Smooth muscle cell of the brain vasculature (primary cell): ENCODE measurements at regions not wholly inside any gene's neighbourhood (a gene's known extent, or its start where the extent isn't known, plus 50 kb on each side); places are given as distances from the start of the nearest gene placed in this dataset.

ENCODE experiments used
- DNase-seq: peaks from one replicate; pipeline ENCODE4 v3.0.0-alpha.2; 2012; ENCODE audit warnings: low read depth, low spot score

- DNase-seq, result no peak
Measured at GRCh38 chr4:110289601-110290100, 91.2 kb upstream of the ELOVL6 start.

GRCh38 chr4:110287130-110287529, 88.7 kb upstream of the ELOVL6 start:
- peak; percentile 51 for DNase-seq

- no peak for DNase-seq
Measured at GRCh38 chr4:110278127-110278526, 79.7 kb upstream of the ELOVL6 start.

- no peak for DNase-seq
Measured at GRCh38 chr4:110275871-110276270, 77.5 kb upstream of the ELOVL6 start.

- DNase-seq, result no peak
Measured at GRCh38 chr4:110271986-110272385, 73.6 kb upstream of the ELOVL6 start.

- no peak for DNase-seq
Measured at GRCh38 chr4:110270492-110271197, 72.2 kb upstream of the ELOVL6 start.

GRCh38 chr4:110268790-110269189, 70.4 kb upstream of the ELOVL6 start:
- DNase-seq, result no peak

- no peak for DNase-seq
Measured at GRCh38 chr4:110268352-110268751, 69.9 kb upstream of the ELOVL6 start.

GRCh38 chr4:110266136-110266535, 67.7 kb upstream of the ELOVL6 start:
- DNase-seq, result no peak

GRCh38 chr4:110265001-110265400, 66.6 kb upstream of the ELOVL6 start:
- no peak for DNase-seq

- DNase-seq, result no peak
Measured at GRCh38 chr4:110260299-110260698, 61.9 kb upstream of the ELOVL6 start.

GRCh38 chr4:110250023-110250387, 51.6 kb upstream of the ELOVL6 start:
- no peak for DNase-seq

- no peak for DNase-seq
Measured at GRCh38 chr4:110248831-110249253, 50.4 kb upstream of the ELOVL6 start.
